RWPE2 (cell line): ENCODE measurements at regions not wholly inside any gene's neighbourhood (a gene's known extent, or its start where the extent isn't known, plus 50 kb on each side); places are given as distances from the start of the nearest gene placed in this dataset.

Experiments
- ATAC-seq: fragments of 200-7000 bp; cut with Tn5 transposase; 3 replicates; pipeline ENCODE4 v1.9.1; 2021; ENCODE audit warnings: low read depth
- DNase-seq: peaks from one replicate; pipeline ENCODE4 v3.0.0-alpha.2; 2020; ENCODE audit warnings: low spot score
- H3K27ac ChIP-seq: fragments of 450-650 bp; 2 replicates; pipeline ENCODE4 v1.5.1; 2017; ENCODE audit warnings: mild to moderate bottlenecking; ENCODE audit not compliant: poor library complexity, severe bottlenecking
- H3K27me3 ChIP-seq: fragments of 250-450 bp; sonication (Bioruptor Pico); 2 replicates; pipeline ENCODE4 v1.5.1; 2021; ENCODE audit warnings: mild to moderate bottlenecking, moderate library complexity; ENCODE audit not compliant: insufficient read depth, poor library complexity, severe bottlenecking
- H3K36me3 ChIP-seq: fragments of 250-450 bp; sonication (Bioruptor Pico); 2 replicates; pipeline ENCODE4 v1.5.1; 2020; ENCODE audit warnings: low read depth, mild to moderate bottlenecking, moderate library complexity
- H3K4me1 ChIP-seq: fragments of 250-450 bp; sonication (Bioruptor Pico); 2 replicates; pipeline ENCODE4 v1.5.1; 2021; ENCODE audit warnings: mild to moderate bottlenecking, moderate library complexity; ENCODE audit not compliant: insufficient read depth, poor library complexity, severe bottlenecking
- H3K4me3 ChIP-seq: fragments of 250-450 bp; sonication (Bioruptor Pico); 2 replicates; pipeline ENCODE4 v1.5.1; 2021; ENCODE audit warnings: mild to moderate bottlenecking, moderate library complexity; ENCODE audit not compliant: severe bottlenecking
- H3K9me3 ChIP-seq: fragments of 250-450 bp; sonication (Bioruptor Pico); 2 replicates; pipeline ENCODE4 v1.5.1; 2021; ENCODE audit warnings: mild to moderate bottlenecking, moderate library complexity; ENCODE audit not compliant: severe bottlenecking
- CTCF ChIP-seq: fragments of 450-650 bp; IDR thresholded peaks from one replicate; pipeline ENCODE4 v1.5.1; 2017; ENCODE audit warnings: mild to moderate bottlenecking, moderate library complexity; ENCODE audit not compliant: poor library complexity, severe bottlenecking

DNA sequence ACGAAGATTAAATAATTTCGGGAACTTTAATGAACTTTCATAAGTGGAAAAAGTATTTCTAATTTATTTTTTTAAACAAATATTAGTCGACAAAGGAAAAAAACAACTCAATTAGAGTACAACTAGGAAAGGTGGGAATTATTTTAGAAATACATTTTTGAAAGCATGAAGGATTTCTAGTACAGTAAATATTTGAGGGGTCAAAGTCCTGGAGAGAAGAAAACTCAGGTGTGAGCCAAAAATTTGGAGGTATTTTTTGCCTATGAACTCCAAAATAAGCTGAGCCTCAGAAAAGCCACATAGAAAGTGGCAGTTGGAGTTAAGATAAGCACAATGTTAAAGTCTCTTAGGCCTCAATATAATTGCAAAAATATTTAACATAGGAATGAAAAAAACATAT lies 2017.3 kb downstream of the C4orf33 start:
- Histone ChIP-seq H3K36me3 (no peaks in the 10 kb centered on the region), H3K4me3 (no peak overlapping the region), H3K9me3 (no peaks in the 10 kb centered on the region), H3K27ac (no peak overlapping the region), H3K27me3 (peaks cover 3% of the 10 kb centered on the region), H3K4me1 (no peaks in the 10 kb centered on the region)
- TF ChIP-seq CTCF = no peak
- ATAC-seq (no peak), DNase-seq (no peak)

GRCh38 chr4:131113704-131114103 lies 2017.8 kb downstream of the C4orf33 start:
- Histone ChIP-seq H3K27ac (no peak overlapping the region), H3K27me3 (peaks cover 3% of the 10 kb centered on the region), H3K4me3 (no peak overlapping the region), H3K9me3 (no peaks in the 10 kb centered on the region), H3K4me1 (no peaks in the 10 kb centered on the region), H3K36me3 (no peaks in the 10 kb centered on the region)
- no peak for ATAC-seq
- no peak for TF ChIP-seq CTCF
- no peak for DNase-seq

DNA sequence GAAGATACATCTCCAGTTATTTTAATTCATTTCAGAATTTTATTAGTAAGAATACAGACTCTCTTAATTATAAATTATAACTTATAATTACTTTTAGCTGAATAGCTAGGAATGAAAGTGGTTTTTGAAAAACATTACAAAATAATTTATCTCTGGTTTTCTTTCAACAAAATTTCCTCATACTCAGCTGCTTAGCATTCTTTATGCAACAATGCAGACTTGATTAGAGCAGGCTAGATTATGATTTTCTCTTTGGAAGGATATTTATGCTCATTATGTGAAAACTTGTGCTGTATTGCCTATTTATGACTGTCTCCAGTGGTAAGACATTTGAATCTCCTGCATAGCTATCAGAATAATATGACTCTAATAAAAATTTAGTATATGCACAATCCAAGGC lies 2023.7 kb downstream of the C4orf33 start:
- no peak for TF ChIP-seq CTCF
- Histone ChIP-seq H3K4me3 (no peak overlapping the region), H3K36me3 (no peaks in the 10 kb centered on the region), H3K4me1 (no peaks in the 10 kb centered on the region), H3K27me3 (no peaks in the 10 kb centered on the region), H3K9me3 (no peaks in the 10 kb centered on the region), H3K27ac (no peak overlapping the region)
- DNase-seq (no peak), ATAC-seq (no peak)

DNA sequence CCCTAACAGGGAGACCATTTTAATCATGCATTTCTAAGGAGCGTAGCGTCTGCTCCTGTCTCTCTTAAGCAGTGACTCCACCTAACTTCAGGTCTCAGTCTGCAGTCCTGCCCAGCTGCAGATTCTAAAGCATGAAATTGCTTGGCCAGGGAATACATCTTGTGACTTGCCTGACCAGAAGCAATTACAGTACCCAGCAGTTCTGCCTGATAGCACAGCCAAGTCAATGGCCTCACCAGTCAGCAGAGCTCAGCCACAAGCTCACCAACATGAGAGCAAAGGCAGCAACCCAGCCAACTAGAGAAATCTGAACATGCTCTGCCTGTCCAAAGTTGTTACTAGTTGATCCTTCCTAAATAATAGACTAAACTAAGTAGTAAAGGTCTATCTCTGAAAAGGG lies 2011.9 kb upstream of the PCDH10 start:
- Histone ChIP-seq H3K4me3 (no peak overlapping the region), H3K27me3 (no peaks in the 10 kb centered on the region)

GRCh38 chr4:131159261-131159660 lies 1989.8 kb upstream of the PCDH10 start:
- Histone ChIP-seq H3K9me3 (no peaks in the 10 kb centered on the region), H3K36me3 (no peaks in the 10 kb centered on the region), H3K27ac (no peak overlapping the region), H3K4me3 (no peak overlapping the region), H3K27me3 (peaks cover 3% of the 10 kb centered on the region), H3K4me1 (no peaks in the 10 kb centered on the region)
- no peak for TF ChIP-seq CTCF
- no peak for DNase-seq
- ATAC-seq = no peak

More for the DNA sequence above, 2011.9 kb upstream of the PCDH10 start:
- Histone ChIP-seq H3K4me1 (no peaks in the 10 kb centered on the region), H3K27ac (no peak overlapping the region), H3K9me3 (no peaks in the 10 kb centered on the region), H3K36me3 (no peaks in the 10 kb centered on the region)
- TF ChIP-seq CTCF = no peak
- DNase-seq (no peak), ATAC-seq (no peak)
